HepG2 (cell line): ENCODE measurements at regions not wholly inside any gene's neighbourhood (a gene's known extent, or its start where the extent isn't known, plus 50 kb on each side); places are given as distances from the start of the nearest gene placed in this dataset.

Experiments
- ATF6 ChIP-seq: sonication (generic); formaldehyde crosslinking; conservative IDR thresholded peaks from 2 replicates; pipeline ENCODE4 v1.4.0; 2020; ENCODE audit warnings: missing genetic modification reagents
- CTCF ChIP-seq: sonication (generic); formaldehyde crosslinking; IDR thresholded peaks from 2 replicates; pipeline ENCODE4 v1.5.0; 2020; ENCODE audit warnings: mild to moderate bottlenecking, missing genetic modification reagents, moderate library complexity
- FOXJ3 ChIP-seq: sonication (generic); formaldehyde crosslinking; IDR thresholded peaks from 2 replicates; pipeline ENCODE4 v1.4.0; 2020; ENCODE audit warnings: missing genetic modification reagents, mild to moderate bottlenecking, borderline replicate concordance
- HES4 ChIP-seq: sonication (generic); formaldehyde crosslinking; IDR thresholded peaks from 2 replicates; pipeline ENCODE4 v1.9.0; 2021; ENCODE audit warnings: mild to moderate bottlenecking, missing genetic modification reagents, borderline replicate concordance
- IKZF1 ChIP-seq: fragments of 450-650 bp; IDR thresholded peaks from 2 replicates; pipeline ENCODE4 v1.7.1; 2016
- PRPF4 ChIP-seq: fragments of 200-400 bp; formaldehyde crosslinking; IDR thresholded peaks from 2 replicates; pipeline ENCODE4 v1.6.1; 2016; ENCODE audit warnings: low read length, low read depth; ENCODE audit not compliant: poor library complexity, severe bottlenecking
- REL ChIP-seq: sonication (generic); formaldehyde crosslinking; conservative IDR thresholded peaks from 2 replicates; pipeline ENCODE4 v1.8.0; 2022; ENCODE audit warnings: mild to moderate bottlenecking, missing genetic modification reagents, moderate library complexity
- TARDBP ChIP-seq: sonication (generic); formaldehyde crosslinking; IDR thresholded peaks from 2 replicates; pipeline ENCODE4 v1.8.0; 2022; ENCODE audit warnings: mild to moderate bottlenecking, missing genetic modification reagents
- ZC3H13 ChIP-seq: sonication (generic); formaldehyde crosslinking; IDR thresholded peaks from 2 replicates; pipeline ENCODE4 v1.8.1; 2023; ENCODE audit warnings: mild to moderate bottlenecking, missing genetic modification reagents, moderate library complexity
- ZNF354B ChIP-seq: sonication (generic); formaldehyde crosslinking; IDR thresholded peaks from 2 replicates; pipeline ENCODE4 v1.8.0; 2022; ENCODE audit warnings: mild to moderate bottlenecking, missing genetic modification reagents
- ZNF607 ChIP-seq: sonication (generic); formaldehyde crosslinking; IDR thresholded peaks from 2 replicates; pipeline ENCODE4 v1.5.1; 2020; ENCODE audit warnings: missing genetic modification reagents, mild to moderate bottlenecking, borderline replicate concordance
- ZNF629 ChIP-seq: sonication (generic); formaldehyde crosslinking; conservative IDR thresholded peaks from 2 replicates; pipeline ENCODE4 v1.5.0; 2020; ENCODE audit warnings: missing genetic modification reagents
- TF ChIP-seq, protein P1 (sequence below): fragments of 450-650 bp; IDR thresholded peaks from 2 replicates; pipeline ENCODE4 v1.6.1; 2017
- TF ChIP-seq, protein P2 (sequence below), 2 experiments: fragments of 450-650 bp in 1 of 2; sonication (generic) in 1 of 2; formaldehyde crosslinking in 1 of 2; IDR thresholded peaks; 2 replicates each; pipeline versions ENCODE4 v1.6.1 to v1.8.0; 2016 to 2022; ENCODE audit warnings: antibody characterized with exemption in 1 of 2, mild to moderate bottlenecking in 1 of 2, missing genetic modification reagents in 1 of 2

- no peak for TF ChIP-seq ZNF607
- TF ChIP-seq PRPF4 = peak; percentile 26
- no peak for TF ChIP-seq REL
- TF ChIP-seq ZNF629 = peak; percentile 92
- no peak for TF ChIP-seq ATF6
- TF ChIP-seq, protein P1, sequence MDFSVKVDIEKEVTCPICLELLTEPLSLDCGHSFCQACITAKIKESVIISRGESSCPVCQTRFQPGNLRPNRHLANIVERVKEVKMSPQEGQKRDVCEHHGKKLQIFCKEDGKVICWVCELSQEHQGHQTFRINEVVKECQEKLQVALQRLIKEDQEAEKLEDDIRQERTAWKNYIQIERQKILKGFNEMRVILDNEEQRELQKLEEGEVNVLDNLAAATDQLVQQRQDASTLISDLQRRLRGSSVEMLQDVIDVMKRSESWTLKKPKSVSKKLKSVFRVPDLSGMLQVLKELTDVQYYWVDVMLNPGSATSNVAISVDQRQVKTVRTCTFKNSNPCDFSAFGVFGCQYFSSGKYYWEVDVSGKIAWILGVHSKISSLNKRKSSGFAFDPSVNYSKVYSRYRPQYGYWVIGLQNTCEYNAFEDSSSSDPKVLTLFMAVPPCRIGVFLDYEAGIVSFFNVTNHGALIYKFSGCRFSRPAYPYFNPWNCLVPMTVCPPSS = no peak
- TF ChIP-seq CTCF (CRISPR knock-in tag) = no peak
- TF ChIP-seq, protein P2, sequence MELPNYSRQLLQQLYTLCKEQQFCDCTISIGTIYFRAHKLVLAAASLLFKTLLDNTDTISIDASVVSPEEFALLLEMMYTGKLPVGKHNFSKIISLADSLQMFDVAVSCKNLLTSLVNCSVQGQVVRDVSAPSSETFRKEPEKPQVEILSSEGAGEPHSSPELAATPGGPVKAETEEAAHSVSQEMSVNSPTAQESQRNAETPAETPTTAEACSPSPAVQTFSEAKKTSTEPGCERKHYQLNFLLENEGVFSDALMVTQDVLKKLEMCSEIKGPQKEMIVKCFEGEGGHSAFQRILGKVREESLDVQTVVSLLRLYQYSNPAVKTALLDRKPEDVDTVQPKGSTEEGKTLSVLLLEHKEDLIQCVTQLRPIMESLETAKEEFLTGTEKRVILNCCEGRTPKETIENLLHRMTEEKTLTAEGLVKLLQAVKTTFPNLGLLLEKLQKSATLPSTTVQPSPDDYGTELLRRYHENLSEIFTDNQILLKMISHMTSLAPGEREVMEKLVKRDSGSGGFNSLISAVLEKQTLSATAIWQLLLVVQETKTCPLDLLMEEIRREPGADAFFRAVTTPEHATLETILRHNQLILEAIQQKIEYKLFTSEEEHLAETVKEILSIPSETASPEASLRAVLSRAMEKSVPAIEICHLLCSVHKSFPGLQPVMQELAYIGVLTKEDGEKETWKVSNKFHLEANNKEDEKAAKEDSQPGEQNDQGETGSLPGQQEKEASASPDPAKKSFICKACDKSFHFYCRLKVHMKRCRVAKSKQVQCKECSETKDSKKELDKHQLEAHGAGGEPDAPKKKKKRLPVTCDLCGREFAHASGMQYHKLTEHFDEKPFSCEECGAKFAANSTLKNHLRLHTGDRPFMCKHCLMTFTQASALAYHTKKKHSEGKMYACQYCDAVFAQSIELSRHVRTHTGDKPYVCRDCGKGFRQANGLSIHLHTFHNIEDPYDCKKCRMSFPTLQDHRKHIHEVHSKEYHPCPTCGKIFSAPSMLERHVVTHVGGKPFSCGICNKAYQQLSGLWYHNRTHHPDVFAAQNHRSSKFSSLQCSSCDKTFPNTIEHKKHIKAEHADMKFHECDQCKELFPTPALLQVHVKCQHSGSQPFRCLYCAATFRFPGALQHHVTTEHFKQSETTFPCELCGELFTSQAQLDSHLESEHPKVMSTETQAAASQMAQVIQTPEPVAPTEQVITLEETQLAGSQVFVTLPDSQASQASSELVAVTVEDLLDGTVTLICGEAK (IDR thresholded peaks at IDR 0.05) = no peak
- TF ChIP-seq, protein P2 (CRISPR knock-in tag; IDR thresholded peaks at IDR 0.05) = no peak
- TF ChIP-seq FOXJ3 (CRISPR knock-in tag) = peak; percentile 85
- no peak; the same call in none of the 2 replicates for TF ChIP-seq TARDBP (CRISPR knock-in tag)
- TF ChIP-seq IKZF1 = no peak
- TF ChIP-seq ZC3H13 = no peak
- no peak for TF ChIP-seq ZNF354B (CRISPR knock-in tag)
- no peak for TF ChIP-seq HES4 (CRISPR knock-in tag)
These were observed 58.9 kb upstream of the EPCAM start (continued) for GRCh38 chr2:47309952-47310800.
